HG03342 (cell line): ENCODE measurements at regions not wholly inside any gene's neighbourhood (a gene's known extent, or its start where the extent isn't known, plus 50 kb on each side); places are given as distances from the start of the nearest gene placed in this dataset.
"Not testable (repeated sequence)": the region's sequence is repeated elsewhere in the genome, so short reads cannot be mapped to it uniquely, and the experiment has no call there.

Experiments
- ATAC-seq: cut with Tn5 transposase; IDR thresholded peaks from one replicate; pipeline ENCODE4 v1.9.1; 2021; ENCODE audit warnings: mild to moderate bottlenecking, moderate library complexity; ENCODE audit not compliant: unreplicated experiment

- no peak for ATAC-seq
Measured at GRCh38 chr3:107216229-107216628, 161.0 kb upstream of the CCDC54 start.

- no peak for ATAC-seq
Measured at GRCh38 chr3:107216711-107217110, 160.5 kb upstream of the CCDC54 start.

- no peak for ATAC-seq
Measured at GRCh38 chr3:107217172-107217571, 160.1 kb upstream of the CCDC54 start.

GRCh38 chr3:107218864-107219269 is 158.4 kb upstream of the CCDC54 start:
- ATAC-seq, result no peak

GRCh38 chr3:107220538-107220937 is 156.7 kb upstream of the CCDC54 start:
- no peak for ATAC-seq

GRCh38 chr3:107221856-107222255 is 155.4 kb upstream of the CCDC54 start:
- ATAC-seq, result no peak

GRCh38 chr3:107222907-107223306 is 154.3 kb upstream of the CCDC54 start:
- ATAC-seq, result no peak

GRCh38 chr3:107224026-107224596 is 153.1 kb upstream of the CCDC54 start:
- no peak for ATAC-seq

GRCh38 chr3:107227091-107227490 is 150.1 kb upstream of the CCDC54 start:
- no peak for ATAC-seq

- not testable (repeated sequence) for ATAC-seq
Measured at GRCh38 chr3:107233877-107234276, 143.4 kb upstream of the CCDC54 start.

- ATAC-seq, result no peak
Measured at GRCh38 chr3:107235193-107235927, 141.9 kb upstream of the CCDC54 start.

- peak; percentile 60 for ATAC-seq
Measured at GRCh38 chr3:107235928-107236315, 141.3 kb upstream of the CCDC54 start.

GRCh38 chr3:107236655-107237337 is 140.4 kb upstream of the CCDC54 start:
- ATAC-seq, result no peak

GRCh38 chr3:107238787-107239186 is 138.5 kb upstream of the CCDC54 start:
- no peak for ATAC-seq

- no peak for ATAC-seq
Measured at GRCh38 chr3:107239703-107240102, 137.5 kb upstream of the CCDC54 start.

- ATAC-seq, result peak; percentile 83
Measured at GRCh38 chr3:107240183-107241091, 136.8 kb upstream of the CCDC54 start.

GRCh38 chr3:107241217-107241616 is 136.0 kb upstream of the CCDC54 start:
- peak; percentile 74 for ATAC-seq

- ATAC-seq, result no peak
Measured at GRCh38 chr3:107242579-107242978, 134.7 kb upstream of the CCDC54 start.

GRCh38 chr3:107247116-107247515 is 130.1 kb upstream of the CCDC54 start:
- no peak for ATAC-seq

- no peak for ATAC-seq
Measured at GRCh38 chr3:107249132-107249531, 128.1 kb upstream of the CCDC54 start.

GRCh38 chr3:107250221-107250620 is 127.0 kb upstream of the CCDC54 start:
- ATAC-seq, result no peak
